NCI-H524 treated with DMSO at 0.1 percent for 48 hours (cell line): ENCODE measurements at regions not wholly inside any gene's neighbourhood (a gene's known extent, or its start where the extent isn't known, plus 50 kb on each side); places are given as distances from the start of the nearest gene placed in this dataset.
"Not testable (repeated sequence)": the region's sequence is repeated elsewhere in the genome, so short reads cannot be mapped to it uniquely, and the experiment has no call there.

Experiments used
- DNase-seq: peaks from one replicate; lab custom pipeline; 2025; lab: John Stamatoyannopoulos, UW

DNA sequence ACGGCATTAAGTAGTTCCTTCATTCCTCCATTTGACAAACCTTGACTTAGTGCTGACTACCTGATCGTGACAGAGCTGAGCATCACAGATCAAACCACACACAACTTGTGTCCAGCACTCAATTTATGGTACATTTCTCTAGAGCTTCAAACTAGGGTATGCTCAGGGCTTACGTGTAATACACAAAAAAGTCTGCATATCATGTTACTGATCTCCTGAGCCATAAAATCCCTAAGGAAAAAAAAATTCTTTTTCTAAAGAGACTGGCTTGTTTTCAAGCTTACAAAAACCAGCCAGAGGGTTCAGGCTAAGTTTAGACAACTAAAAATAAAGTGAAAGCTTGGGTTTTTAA lies 88.0 kb upstream of the ALKAL2 start:
- DNase-seq: no peak

DNA sequence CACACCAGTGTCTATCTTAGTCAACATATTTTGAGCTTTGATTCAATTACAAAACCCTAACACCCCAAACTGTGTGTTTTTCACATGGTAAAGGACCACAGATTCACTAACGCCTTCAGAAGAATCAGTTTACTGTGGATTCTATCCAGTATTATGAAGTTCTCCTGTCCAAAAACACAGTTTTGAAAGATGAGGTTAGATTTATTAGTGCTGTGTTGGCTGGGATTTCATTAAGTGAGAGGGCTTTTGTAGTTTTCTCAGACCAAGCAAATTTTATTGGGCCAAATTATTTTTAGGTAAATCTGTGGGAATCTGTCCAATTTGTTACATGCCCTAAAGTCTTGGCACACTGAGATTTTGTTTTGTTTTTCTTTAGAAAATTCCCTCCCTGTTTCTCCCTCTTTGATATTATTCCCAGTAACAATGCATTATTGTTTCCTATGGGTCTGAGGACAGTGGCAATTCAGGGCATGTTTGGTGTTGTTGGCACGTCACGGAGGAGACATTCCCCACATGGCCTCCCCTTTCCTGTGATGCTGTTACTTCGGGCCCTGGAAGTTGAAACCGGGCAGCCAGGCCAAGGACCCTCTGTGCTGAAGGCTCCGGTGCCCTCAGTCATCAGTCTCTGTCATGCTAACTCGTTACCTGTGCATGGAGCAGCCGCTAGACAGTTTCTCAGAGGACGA lies 87.5 kb upstream of the ALKAL2 start:
- no peak for DNase-seq

DNA sequence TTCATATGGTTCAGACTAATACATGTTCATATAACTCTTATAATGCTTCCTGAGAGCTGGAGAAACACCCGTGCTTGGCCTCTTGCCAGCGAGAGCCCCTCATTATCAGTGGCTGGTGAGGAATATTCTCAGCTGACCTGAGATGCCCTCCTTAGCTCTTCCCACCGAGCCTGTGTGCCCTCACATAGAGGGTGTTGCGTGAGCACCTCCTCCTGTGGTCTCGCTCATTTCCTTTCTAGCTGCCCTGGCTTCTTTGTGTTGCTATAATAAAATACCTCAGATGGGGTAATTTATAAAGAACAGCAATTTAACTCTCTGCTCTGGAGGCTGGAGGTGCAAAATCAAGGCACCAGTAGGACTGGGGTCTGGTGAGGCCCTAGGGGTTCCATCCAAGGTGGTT lies 80.5 kb upstream of the ALKAL2 start:
- no peak for DNase-seq

DNA sequence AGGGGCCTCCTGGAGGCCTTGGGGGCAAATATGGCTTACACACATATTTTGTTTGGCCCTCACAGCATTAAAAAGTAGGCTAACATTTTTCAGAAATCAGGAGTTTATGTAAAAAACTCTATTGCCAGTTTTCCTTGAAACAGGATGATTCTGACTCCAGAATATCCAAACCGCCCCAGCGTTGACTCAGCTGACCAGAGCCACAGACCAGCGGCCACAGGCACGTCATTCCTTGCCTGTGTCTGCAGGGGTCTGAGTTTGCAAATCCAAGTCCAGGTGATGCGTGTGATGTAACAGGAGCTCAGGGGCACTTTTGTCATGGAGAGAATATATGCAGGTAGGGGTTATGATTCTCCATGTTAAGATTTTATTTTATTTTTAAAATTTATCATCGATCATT lies 79.4 kb upstream of the ALKAL2 start:
- DNase-seq: no peak

DNA sequence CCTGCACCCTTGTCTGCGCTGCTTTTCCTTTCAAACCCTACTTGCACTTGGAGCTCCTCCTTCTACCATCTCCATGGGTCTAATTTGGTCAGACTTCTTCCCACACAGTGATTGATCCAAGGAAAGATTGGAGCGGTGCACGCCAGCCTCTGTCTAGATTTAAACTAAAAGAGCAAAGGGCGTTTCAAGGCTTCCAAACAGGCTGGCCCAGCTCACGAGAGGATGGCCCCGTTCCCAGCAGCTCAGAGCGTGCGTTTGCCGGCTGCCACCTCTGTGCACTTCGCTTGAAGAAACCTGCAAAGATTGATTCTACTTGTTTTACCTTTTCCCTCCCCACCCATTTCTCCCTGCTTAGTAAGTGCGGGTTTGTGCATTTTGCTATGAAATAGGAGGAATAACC lies 78.8 kb upstream of the ALKAL2 start:
- no peak for DNase-seq

DNA sequence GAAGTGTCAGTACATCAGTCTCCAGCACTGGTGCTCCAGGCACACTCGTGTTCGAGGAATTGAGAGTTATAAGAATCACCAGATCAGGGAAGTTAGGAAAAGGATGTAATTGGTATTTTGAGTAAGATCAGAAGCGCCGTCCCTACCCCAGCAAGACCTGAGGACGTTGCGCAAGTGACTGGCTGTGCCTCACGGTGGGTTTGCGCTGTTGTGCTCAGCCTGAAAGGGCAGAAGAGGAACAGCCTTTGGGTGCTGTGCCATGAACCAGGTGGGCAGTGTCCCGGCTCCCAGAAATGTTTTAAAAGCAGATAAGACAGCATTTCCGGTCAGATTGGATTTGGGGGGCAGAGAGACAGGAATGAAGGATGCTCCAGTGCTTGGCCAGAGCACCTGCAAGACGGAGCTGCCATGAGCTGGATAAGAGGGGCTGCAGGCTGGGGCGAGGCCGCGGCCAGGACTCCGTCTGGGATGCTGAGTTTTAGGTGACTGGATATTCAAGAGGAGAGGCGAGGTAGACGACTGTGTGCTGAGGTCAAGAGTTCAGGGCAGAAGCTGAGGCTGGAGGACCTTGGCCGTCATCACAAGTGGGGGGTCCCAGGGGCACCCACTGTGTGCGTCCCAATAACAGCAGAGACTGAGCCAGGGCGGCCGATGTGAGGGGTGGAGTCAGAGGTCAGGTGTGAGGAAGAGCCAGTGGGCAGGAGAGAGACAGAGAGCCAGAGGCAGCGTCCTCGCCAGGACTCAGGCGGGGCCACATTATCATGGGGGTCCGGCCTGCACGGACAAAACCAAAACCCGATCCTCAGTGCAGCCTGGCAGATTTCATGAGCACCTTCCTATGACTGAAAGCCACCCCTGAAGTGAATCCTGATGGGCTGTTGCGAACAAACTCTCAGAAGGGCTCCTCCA lies 77.7 kb upstream of the ALKAL2 start:
- no peak for DNase-seq

DNA sequence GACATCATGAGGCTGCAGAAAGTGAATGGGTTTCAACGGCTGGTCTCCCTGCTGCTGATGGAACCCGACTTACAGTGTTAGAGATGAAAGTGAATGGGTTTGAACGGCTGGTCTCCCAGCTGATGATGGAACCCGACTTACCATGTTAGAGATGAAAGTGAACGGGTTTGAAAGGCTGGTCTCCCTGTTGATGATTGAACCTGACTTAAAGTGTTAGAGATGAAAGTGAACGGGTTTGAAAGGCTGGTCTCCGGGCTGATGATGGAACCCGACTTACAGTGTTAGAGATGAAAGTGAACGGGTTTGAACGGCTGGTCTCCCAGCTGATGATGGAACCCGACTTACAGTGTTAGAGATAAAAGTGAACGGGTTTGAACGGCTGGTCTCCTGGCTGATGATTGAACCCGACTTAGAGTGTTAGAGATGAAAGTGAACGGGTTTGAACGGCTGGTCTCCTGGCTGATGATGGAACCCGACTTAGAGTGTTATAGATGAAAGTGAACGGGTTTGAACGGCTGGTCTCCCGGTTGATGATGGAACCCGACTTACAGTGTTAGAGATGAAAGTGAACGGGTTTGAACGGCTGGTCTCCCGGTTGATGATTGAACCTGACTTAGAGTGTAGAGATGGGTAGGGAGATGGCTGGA lies 76.1 kb upstream of the ALKAL2 start:
- DNase-seq: no peak

DNA sequence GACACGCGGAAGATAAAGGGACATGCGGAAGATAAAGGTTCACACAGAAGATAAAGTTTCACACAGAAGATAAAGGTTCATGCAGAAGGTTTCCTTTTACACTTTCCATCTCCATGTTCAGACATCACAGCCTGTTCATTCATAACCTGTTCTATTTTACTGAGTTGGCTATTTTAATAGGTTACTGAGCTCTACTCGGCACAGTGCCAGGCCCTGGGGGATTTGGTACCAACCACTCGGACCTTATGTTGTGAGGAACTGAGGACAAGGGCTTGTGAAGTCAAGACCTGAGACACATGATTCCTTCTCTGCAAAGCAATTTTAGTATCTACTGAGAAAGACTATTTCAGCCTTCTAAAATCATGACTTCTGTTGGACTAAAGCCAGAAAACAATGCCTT lies 75.0 kb upstream of the ALKAL2 start:
- no peak for DNase-seq

DNA sequence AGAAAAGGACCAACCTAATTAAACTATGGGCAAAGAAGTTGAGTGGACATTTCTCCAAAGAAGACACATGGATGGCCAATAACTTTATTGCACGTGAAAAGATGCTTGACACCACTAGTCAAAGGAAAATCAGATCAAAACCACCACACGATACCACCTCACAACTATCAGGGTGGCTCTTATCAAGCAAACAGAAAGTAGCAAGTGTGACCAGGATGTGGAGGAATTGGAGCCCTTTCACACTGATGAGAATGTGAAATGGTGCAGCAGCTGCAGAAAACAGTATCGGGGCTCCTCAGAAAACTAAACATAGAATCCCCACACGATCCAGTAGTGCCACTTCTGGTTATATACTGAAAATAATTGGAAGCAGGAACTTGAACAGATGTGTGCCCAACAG lies 72.2 kb upstream of the ALKAL2 start:
- DNase-seq: no peak

DNA sequence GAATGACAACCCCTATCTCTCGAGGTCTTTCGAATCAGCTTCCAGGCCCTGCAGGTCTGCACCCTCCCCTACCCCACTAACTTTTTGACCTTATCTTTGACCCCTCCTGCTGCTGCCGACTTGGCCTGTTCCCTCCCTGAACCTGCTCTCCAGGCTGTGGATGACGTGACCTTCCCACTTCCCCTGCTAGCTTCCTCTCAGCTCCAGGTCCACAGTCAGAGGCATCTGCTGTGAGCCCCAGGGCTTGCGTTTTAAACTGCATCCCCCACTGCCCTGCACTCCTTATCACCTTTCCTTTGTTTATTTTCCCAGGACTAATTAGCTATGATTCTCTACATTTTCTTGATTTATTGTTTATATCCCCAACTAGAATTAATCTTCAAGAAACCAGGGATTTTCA lies 71.2 kb upstream of the ALKAL2 start:
- DNase-seq: no peak

DNA sequence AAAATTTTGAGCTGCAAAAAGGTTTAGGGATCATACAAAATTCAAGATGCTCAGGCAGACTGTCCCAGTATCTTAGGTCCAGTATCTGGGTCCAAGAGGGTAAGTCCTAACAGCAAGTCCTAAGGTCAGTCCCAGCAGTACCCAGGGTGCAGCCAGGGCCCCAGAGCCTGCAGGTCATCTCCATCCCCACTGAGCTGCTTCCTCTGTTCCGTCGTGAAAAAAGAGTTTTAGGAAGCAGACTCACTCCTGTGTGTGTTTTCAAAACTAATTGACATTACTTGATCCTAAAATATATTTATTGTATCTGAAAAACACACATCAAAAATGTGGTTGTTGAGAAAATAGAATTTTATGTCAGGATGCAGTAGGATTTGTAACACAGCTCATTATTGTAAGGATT lies 69.9 kb upstream of the ALKAL2 start:
- no peak for DNase-seq

DNA sequence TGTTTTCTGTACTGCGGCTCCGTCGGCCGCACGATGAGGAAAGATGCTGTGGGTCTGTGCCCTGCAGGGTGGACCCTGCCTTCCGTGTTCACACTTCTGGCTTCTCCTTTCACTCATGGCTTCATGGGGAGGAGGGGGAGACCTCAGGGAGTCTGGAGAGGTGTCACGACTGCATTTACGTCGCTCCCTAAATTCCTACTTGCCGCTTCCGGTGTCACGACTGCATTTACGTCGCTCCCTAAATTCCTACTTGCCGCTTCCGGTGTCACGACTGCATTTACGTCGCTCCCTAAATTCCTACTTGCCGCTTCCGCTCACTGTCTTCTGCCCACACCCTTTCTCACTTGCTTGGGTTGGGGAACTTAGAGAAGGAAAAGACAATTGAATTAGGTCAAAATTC lies 68.4 kb upstream of the ALKAL2 start:
- not testable (repeated sequence) for DNase-seq

DNA sequence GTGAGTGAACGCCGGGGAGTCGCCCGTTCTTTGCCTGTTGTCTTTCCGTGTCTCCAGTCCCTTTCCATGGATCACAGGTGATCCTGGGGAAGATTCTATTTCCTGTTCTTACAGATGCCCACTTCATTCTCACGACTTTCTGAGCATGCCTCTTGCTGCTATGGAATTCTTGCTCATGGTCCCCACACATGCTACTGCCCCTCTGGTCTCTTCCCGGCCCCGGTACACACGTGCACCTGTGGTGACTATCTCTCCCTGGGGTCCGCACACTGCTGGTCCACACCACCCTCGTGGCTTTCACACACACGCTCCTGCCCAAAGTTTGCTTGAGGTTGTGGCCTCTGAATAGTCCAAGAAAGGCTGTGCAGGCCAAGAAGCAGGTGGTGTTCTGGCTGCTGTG lies 67.9 kb upstream of the ALKAL2 start:
- no peak for DNase-seq

DNA sequence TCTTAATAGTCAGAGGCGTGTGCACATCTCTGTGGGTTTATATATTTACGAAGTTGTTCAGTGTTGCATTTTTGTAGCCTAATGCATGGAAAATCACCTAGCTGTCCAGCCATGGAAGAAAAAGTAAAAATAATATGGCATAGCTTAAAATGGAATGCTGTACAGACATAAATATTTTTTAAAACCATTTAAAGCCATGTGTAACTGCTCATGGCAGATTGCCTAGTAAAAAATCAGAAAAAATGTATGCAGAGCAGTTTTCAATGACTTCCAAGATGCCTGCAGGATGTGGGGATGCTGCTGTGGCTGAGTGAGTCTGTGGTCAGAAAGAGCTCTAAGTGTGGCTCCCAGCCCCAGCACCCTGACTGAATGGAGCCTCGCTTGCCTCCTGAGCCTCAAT lies 64.8 kb upstream of the ALKAL2 start:
- DNase-seq: no peak

DNA sequence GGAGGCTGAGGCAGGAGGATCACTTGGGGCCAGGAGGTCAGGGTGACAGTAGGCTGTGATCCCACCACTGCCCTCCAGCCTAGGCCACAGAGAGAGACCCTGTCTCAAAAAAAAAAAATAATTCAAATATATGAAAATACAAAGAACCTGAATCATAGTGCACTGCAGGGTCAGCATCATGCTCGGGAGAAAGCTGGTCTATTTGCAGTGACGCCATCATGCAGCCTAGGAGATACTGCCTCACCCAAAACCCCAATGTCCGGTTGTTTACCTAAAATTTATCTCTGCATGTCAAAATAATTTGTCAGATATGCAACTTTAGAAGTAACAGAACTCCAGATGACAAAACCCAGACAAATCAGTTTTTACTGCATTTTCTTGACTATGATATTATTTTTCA lies 61.5 kb upstream of the ALKAL2 start:
- DNase-seq: no peak

DNA sequence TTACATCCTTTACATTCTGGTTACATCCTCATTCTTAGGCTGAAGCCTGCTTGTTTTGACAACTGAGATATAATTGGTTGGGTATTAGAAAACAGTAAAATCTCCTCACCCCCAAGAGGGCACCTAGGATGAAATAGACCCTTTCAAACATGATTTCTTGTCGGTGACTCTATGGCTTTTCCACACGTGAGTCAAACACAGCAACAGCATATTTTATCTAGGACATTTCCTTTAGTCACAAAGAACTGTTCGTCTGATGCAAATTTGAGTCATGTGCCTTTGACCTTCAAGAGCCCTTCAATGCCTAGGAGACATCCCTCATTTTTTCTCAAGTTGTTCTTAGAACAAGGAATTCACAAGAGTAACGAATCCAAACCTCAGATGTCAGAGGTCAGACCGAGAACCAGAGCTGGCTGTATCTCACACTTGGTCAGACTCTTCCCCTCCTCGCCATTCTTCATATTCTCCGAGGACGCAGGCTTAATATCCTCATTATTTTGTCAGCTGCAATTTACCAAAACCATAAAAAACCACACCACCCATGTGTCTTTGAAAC lies 60.5 kb upstream of the ALKAL2 start:
- no peak for DNase-seq

DNA sequence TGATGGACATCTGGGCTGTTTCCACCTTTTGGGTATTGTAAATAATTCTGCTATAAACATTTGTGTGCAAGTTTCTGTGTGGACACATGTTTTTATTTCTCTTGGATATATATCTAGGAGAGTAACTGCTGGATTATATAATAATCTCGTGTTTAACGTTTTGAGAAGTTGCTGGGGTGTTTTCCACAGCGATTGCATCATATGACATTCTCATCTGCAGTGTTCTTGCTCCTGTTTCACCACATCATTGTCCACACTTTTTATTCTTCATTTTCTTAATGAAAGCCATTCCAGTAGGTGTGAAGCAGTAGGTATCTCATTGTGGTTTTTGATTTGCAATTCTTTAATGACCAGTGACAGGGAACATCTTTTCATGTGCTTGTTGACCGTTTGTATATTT lies 56.9 kb upstream of the ALKAL2 start:
- DNase-seq: no peak

DNA sequence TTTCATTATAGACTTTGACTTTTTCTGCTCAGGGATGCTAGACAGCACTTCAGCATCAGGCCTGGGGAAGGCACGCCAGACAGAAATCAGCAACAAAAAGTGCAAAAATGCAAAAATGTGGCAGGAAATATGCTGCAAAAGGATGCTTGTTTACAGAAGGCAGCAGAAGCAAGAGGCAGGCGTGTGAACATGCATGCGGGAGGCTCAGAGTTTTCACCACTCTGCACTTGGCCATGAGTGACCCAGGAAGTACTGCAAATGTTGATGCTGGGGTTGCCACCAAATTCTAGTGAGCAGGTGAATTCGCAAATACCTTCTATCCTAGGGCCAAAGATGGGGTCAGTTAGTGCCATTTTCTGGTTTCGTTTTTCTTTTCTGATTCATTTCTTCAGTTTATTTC lies 55.5 kb upstream of the ALKAL2 start:
- no peak for DNase-seq

DNA sequence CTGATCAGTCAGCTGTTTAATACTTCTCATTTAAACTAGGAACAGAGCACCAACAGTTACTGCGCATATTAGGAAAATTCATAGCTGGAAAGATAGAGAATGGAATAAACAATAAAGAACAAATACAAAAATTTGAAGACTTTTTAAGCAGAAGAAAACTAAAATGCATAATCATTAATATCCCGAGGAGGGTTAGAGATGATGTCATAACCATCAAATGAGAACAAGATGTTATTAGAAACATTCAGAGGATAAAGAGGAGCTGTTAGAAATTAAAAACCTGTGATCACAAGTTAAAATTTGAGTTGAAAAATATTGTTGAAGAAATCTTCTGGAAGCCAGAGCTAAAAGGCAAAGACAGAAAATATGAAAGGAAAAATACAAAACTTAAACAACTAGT lies 54.0 kb upstream of the ALKAL2 start:
- DNase-seq: no peak

DNA sequence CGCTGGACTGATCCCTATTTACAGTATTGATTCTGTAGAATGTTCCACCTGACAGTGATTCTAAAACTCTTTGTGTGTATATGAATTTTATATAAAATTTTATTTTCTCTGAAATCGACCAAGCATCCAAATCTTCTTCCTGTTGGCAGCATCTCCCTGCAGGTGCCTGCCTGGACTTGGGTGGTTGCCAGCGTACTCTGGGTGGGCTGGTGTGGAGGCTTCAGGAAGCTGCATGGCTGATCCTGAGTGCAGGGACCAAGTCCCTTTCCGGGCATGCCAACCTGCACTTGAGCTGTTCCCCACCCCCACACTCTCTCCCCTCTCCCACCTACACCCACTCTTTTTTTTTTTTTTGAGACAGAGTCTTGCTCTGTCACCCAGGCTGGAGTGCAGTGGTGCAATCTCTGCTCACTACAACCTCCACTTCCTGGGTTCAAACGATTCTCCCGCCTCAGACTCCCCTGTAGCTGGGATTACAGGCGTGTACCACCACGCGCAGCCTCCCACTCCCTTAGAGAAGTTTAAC lies 53.2 kb upstream of the ALKAL2 start:
- no peak for DNase-seq
